GM19324 (cell line): ENCODE measurements at regions not wholly inside any gene's neighbourhood (a gene's known extent, or its start where the extent isn't known, plus 50 kb on each side); places are given as distances from the start of the nearest gene placed in this dataset.

Experiments used
- ATAC-seq: cut with Tn5 transposase; IDR thresholded peaks from one replicate; pipeline ENCODE4 v1.9.1; 2021; ENCODE audit warnings: mild to moderate bottlenecking, moderate library complexity; ENCODE audit not compliant: unreplicated experiment, low FRiP score

- no peak for ATAC-seq
Observed at GRCh38 chr9:7405924-7406604, 393.5 kb downstream of the DMAC1 start.

GRCh38 chr9:7403839-7404487 lies 395.6 kb downstream of the DMAC1 start:
- ATAC-seq: no peak

- ATAC-seq: no peak
Observed at GRCh38 chr9:7403028-7403389, 396.6 kb downstream of the DMAC1 start.

- no peak for ATAC-seq
Observed at GRCh38 chr9:7402334-7403027, 397.1 kb downstream of the DMAC1 start.

GRCh38 chr9:7401116-7401515 lies 398.5 kb downstream of the DMAC1 start:
- ATAC-seq: no peak

GRCh38 chr9:7394002-7394774 lies 405.4 kb downstream of the DMAC1 start:
- no peak for ATAC-seq

GRCh38 chr9:7392148-7392547 lies 407.4 kb downstream of the DMAC1 start:
- ATAC-seq: no peak

- ATAC-seq: no peak
Observed at GRCh38 chr9:7388755-7389154, 410.8 kb downstream of the DMAC1 start.

- ATAC-seq: no peak
Observed at GRCh38 chr9:7387840-7388239, 411.7 kb downstream of the DMAC1 start.

- ATAC-seq: no peak
Observed at GRCh38 chr9:7382304-7382703, 417.3 kb downstream of the DMAC1 start.

GRCh38 chr9:7377489-7377888 lies 422.1 kb downstream of the DMAC1 start:
- no peak for ATAC-seq

- ATAC-seq: no peak
Observed at GRCh38 chr9:7376833-7377232, 422.7 kb downstream of the DMAC1 start.

GRCh38 chr9:7376213-7376612 lies 423.4 kb downstream of the DMAC1 start:
- ATAC-seq: no peak

GRCh38 chr9:7375013-7375511 lies 424.5 kb downstream of the DMAC1 start:
- ATAC-seq: no peak

GRCh38 chr9:7370988-7371387 lies 428.6 kb downstream of the DMAC1 start:
- ATAC-seq: no peak

- no peak for ATAC-seq
Observed at GRCh38 chr9:7370381-7370780, 429.2 kb downstream of the DMAC1 start.

- ATAC-seq: no peak
Observed at GRCh38 chr9:7369384-7369821, 430.2 kb downstream of the DMAC1 start.

- ATAC-seq: no peak
Observed at GRCh38 chr9:7368410-7369292, 430.9 kb downstream of the DMAC1 start.

GRCh38 chr9:7367726-7368125 lies 431.9 kb downstream of the DMAC1 start:
- no peak for ATAC-seq

- ATAC-seq: no peak
Observed at GRCh38 chr9:7366121-7366520, 433.5 kb downstream of the DMAC1 start.
